ENCODE measurements at regions not wholly inside any gene's neighbourhood (a gene's known extent, or its start where the extent isn't known, plus 50 kb on each side); places are given as distances from the start of the nearest gene placed in this dataset.
"Not testable (repeated sequence)": the region's sequence is repeated elsewhere in the genome, so short reads cannot be mapped to it uniquely, and the experiment has no call there.

GRCh38 chr1:223951551-223951950 is 105.8 kb upstream of the TP53BP2 start:
- DNase-seq, result not testable (repeated sequence)

DNA sequence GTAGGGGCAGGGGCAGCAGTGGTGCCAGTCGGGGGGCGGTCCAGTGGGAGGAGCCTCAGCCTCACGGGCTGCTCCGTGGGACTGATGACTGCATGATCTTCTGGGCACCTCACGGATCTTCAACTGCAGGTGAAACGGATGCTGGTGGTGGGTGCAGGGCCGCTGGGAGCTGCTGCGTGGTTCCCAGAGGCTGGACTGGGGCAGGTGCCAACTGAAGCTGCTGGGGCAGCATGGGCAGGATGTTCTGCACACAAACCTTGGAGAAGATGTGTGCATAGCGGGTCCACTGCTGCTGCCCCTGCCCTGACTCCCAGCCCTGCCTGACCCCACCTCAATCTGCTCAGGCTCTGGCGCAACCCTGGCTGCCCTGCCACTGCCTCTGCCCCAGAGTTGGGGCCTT is 104.2 kb upstream of the TP53BP2 start:
- DNase-seq, result not testable (repeated sequence)

DNA sequence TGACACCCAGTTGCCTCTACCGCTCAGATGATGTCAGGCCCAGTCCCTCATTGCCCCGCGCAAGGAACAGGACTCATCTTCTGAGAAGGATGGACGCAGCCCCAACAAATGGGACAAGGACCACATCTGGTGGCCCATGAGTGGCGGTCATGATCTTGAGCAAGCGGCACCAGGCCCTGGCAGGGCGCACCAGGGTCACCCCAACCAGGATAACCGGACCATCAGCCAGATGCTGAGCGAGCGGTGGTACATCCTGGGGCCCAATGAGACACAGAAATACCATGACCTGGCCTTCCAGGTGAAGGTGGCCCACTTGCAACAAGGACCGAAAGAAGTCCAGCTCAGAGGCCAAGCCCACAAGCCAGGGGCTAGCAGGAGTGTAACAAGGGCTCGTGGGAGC is 102.3 kb upstream of the TP53BP2 start:
- DNase-seq, result not testable (repeated sequence)

DNA sequence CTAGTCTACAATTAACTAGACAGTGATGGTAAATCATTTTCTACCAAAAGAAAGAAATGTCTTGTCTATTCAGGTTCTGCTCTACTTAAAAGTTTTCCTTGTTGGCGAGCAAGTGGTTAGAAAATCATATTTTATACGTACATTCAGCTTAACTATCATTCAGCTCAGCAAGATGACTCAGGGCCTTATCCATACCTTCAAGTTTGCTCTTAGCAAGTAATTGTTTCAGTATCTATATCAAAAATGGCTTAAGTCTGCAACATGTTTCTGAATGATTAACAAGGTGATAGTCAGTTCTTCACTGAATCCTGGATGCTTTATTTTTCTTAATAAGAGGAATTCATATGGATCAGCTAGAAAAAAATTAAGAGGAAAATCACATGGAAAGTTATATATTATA is 90.8 kb upstream of the TP53BP2 start:
- DNase-seq, result not testable (repeated sequence)

- not testable (repeated sequence) for DNase-seq
Observed at GRCh38 chr1:223931476-223931875, 85.7 kb upstream of the TP53BP2 start.

GRCh38 chr1:223920805-223921204 is 75.1 kb upstream of the TP53BP2 start:
- DNase-seq, result not testable (repeated sequence)

GRCh38 chr1:223915476-223915875 is 69.7 kb upstream of the TP53BP2 start:
- not testable (repeated sequence) for DNase-seq

GRCh38 chr1:223913715-223914114 is 68.0 kb upstream of the TP53BP2 start:
- DNase-seq, result not testable (repeated sequence)

GRCh38 chr1:223907943-223908587 is 62.3 kb upstream of the TP53BP2 start:
- not testable (repeated sequence) for DNase-seq

- not testable (repeated sequence) for DNase-seq
Observed at GRCh38 chr1:223903221-223903620, 57.5 kb upstream of the TP53BP2 start.

DNA sequence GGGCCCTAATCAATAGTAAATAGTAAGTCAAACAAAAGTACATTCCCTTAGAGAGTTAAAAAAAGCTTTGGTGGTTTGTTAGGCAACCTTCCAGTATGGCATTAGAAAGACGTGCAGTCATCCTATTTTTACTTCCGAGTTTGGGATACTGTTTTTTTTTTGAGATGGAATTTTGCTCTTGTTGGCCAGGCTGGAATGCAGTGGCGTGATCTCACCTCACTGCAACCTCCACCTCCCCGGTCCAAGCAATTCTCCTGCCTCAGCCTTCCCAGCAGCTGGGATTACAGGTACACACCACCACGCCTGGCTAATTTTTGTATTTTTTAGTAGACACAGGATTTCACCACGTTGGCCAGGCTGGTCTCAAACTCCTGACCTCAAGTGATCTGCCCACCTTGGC is 54.0 kb upstream of the TP53BP2 start:
- not testable (repeated sequence) for DNase-seq

DNA sequence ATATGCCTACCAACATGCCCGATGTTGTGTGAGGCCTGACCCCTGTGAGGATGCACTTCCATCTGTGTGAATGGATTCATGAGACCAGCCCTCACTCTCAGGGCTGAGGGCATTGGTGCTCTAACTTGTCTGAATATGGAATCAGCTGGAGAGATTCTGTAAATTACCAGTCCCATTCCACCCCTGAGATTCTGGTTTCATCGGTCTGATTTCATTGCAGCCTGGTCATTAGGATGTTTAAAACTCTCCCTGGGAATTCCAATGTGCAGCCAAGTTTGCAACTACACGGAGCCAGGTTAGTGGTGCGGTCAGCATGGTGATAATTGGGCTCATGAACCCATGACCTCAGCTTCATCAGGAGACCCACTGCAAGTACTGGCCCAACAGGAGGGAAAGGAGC is 51.4 kb upstream of the TP53BP2 start:
- DNase-seq, result not testable (repeated sequence)

DNA sequence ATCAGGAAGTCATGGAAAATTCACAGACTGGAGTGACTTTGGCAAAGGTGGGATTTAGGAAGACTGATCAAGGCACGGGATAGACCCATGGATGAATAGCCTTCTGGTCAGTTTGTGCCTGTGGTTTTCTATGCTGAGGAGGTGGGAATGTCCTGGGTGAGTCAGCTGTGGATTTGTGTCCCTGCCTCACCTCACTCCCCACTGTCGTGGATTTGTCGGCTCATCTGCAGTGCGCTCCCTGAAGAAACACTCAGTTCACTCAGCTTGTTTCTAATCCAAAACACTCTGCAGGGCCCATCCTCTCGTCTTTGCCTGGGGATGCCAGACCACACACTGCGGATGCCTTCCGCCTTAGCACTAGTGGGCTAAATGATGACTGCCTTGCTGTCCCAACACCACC is 50.2 kb upstream of the TP53BP2 start:
- not testable (repeated sequence) for DNase-seq
